GM12878 (cell line): ENCODE measurements at regions not wholly inside any gene's neighbourhood (a gene's known extent, or its start where the extent isn't known, plus 50 kb on each side); places are given as distances from the start of the nearest gene placed in this dataset.

ENCODE experiments used
- ATAC-seq: fragments of 200-7000 bp; cut with Tn5 transposase; 3 replicates; pipeline ENCODE4 v1.9.1; 2020; ENCODE audit warnings: mild to moderate bottlenecking, moderate library complexity
- BruUV-seq: library from RNA; stranded (reverse); fragments of 400-500 nt; replicated peaks from 2 replicates; lab custom pipeline; 2021; lab: Mats Ljungman, UMichigan
- CTCF ChIA-PET: fragments of 300-600 bp; sonication (Branson Sonifier 250); formaldehyde crosslinking; extraction: SDS; loops from one replicate; lab custom pipeline; 2021; ENCODE audit warnings: inconsistent platforms; lab: Yijun Ruan, JAX
- POLR2A ChIA-PET: fragments of 350-600 bp; formaldehyde crosslinking; extraction: SDS; loops from one replicate; lab custom pipeline; 2021; ENCODE audit warnings: inconsistent platforms; lab: Charles Lee
- RAD21 ChIA-PET: fragments of 300-600 bp; sonication (Branson Sonifier 250); formaldehyde crosslinking; loops from one replicate; lab custom pipeline; 2023; ENCODE audit warnings: antibody characterized with exemption; ENCODE audit not compliant: unreplicated experiment; lab: Charles Lee
- SMC1A ChIA-PET: fragments of 300-600 bp; sonication (Branson Sonifier 250); formaldehyde crosslinking; loops from one replicate; lab custom pipeline; 2023; ENCODE audit not compliant: unreplicated experiment, uncharacterized antibody; lab: Charles Lee
- DNase-seq: peaks from one replicate; pipeline ENCODE4 v3.0.0-alpha.2; 2011; ENCODE audit warnings: low read depth, low spot score
- FAIRE-seq: peaks from 3 replicates; lab custom pipeline; 2011; peaks lifted over from hg19 to GRCh38; lab: Jason Lieb, UNC
- H2AFZ ChIP-seq: 2 replicates; pipeline ENCODE4 v1.6.0; 2011; ENCODE audit warnings: low read depth, low read length, control low read depth; ENCODE audit not compliant: control insufficient read depth
- H3K27ac ChIP-seq: 2 replicates; pipeline ENCODE4 v1.5.1; 2011; ENCODE audit warnings: control low read depth; ENCODE audit not compliant: control insufficient read depth, insufficient read depth
- H3K27me3 ChIP-seq, 2 experiments: replicated peaks in 1 of 2; 2 replicates each; pipeline versions ENCODE4 v1.6.0 to v1.6.1; 2011; ENCODE audit warnings: low read length in 1 of 2; ENCODE audit not compliant: control insufficient read depth in 2 of 2, insufficient read depth in 2 of 2
- H3K36me3 ChIP-seq, 2 experiments: 2 replicates each; pipeline ENCODE4 v1.5.1; 2011; ENCODE audit warnings: low read length in 1 of 2; ENCODE audit not compliant: control insufficient read depth in 2 of 2, insufficient read depth in 2 of 2
- H3K4me1 ChIP-seq: 2 replicates; pipeline ENCODE4 v1.6.1; 2011; ENCODE audit warnings: mild to moderate bottlenecking, low read length, moderate library complexity, mixed read lengths; ENCODE audit not compliant: control insufficient read depth, insufficient read depth
- H3K4me2 ChIP-seq: 2 replicates; pipeline ENCODE4 v1.6.0; 2011; ENCODE audit warnings: control low read depth; ENCODE audit not compliant: control insufficient read depth, insufficient read depth
- H3K4me3 ChIP-seq: fragments of 200-600 bp; sonication (generic); 2 replicates; pipeline ENCODE4 v1.5.1; 2016
- H3K79me2 ChIP-seq: 2 replicates; pipeline ENCODE4 v1.6.0; 2011; ENCODE audit warnings: low read length; ENCODE audit not compliant: control insufficient read depth, insufficient read depth
- H3K9ac ChIP-seq: 2 replicates; pipeline ENCODE4 v1.8.0; 2011; ENCODE audit warnings: low read length, control low read depth, mixed read lengths; ENCODE audit not compliant: control insufficient read depth, insufficient read depth
- H3K9me3 ChIP-seq: replicated peaks from 3 replicates; pipeline ENCODE4 v1.5.1; 2011; ENCODE audit warnings: mild to moderate bottlenecking, low read length; ENCODE audit not compliant: control insufficient read depth, insufficient read depth
- H4K20me1 ChIP-seq: 2 replicates; pipeline ENCODE4 v1.6.0; 2011; ENCODE audit not compliant: control insufficient read depth, insufficient read depth
- BACH1 ChIP-seq: fragments of 450-650 bp; IDR thresholded peaks from 2 replicates; pipeline ENCODE4 v1.6.1; 2017; ENCODE audit warnings: mild to moderate bottlenecking, borderline replicate concordance
- BRCA1 ChIP-seq: IDR thresholded peaks from 2 replicates; pipeline ENCODE4 v1.6.1; 2011; ENCODE audit warnings: low read depth, low read length, improper control_type of control experiment
- CBFB ChIP-seq: IDR thresholded peaks from 2 replicates; pipeline ENCODE4 v1.6.1; 2016; ENCODE audit warnings: antibody characterized with exemption, low read depth
- CUX1 ChIP-seq: IDR thresholded peaks from 2 replicates; pipeline ENCODE4 v1.6.1; 2012; ENCODE audit warnings: improper control_type of control experiment, low read depth, low read length; ENCODE audit not compliant: insufficient replicate concordance
- E2F4 ChIP-seq: IDR thresholded peaks from 2 replicates; pipeline ENCODE4 v1.6.1; 2012; ENCODE audit warnings: low read depth, low read length, improper control_type of control experiment
- ELK1 ChIP-seq: IDR thresholded peaks from 2 replicates; pipeline ENCODE4 v1.6.1; 2012; ENCODE audit warnings: low read depth, low read length, improper control_type of control experiment
- IRF4 ChIP-seq: IDR thresholded peaks from 2 replicates; pipeline ENCODE4 v1.6.1; 2011; ENCODE audit warnings: low read depth, low read length
- JUND ChIP-seq: IDR thresholded peaks from 2 replicates; pipeline ENCODE4 v1.6.1; 2012; ENCODE audit warnings: low read depth, mild to moderate bottlenecking, low read length, improper control_type of control experiment, moderate library complexity
- KLF5 ChIP-seq: fragments of 450-650 bp; IDR thresholded peaks from 2 replicates; pipeline ENCODE4 v1.6.1; 2014; ENCODE audit warnings: mild to moderate bottlenecking; ENCODE audit not compliant: partially characterized antibody
- MAX ChIP-seq: IDR thresholded peaks from 2 replicates; pipeline ENCODE4 v1.6.1; 2012; ENCODE audit warnings: low read depth, low read length, improper control_type of control experiment
- MXI1 ChIP-seq: fragments of 150-350 bp; IDR thresholded peaks from 2 replicates; pipeline ENCODE4 v1.6.1; 2011; ENCODE audit warnings: low read depth, mild to moderate bottlenecking, inconsistent platforms, low read length, improper control_type of control experiment
- NFYB ChIP-seq: IDR thresholded peaks from 2 replicates; pipeline ENCODE4 v1.6.1; 2011; ENCODE audit warnings: low read depth, mild to moderate bottlenecking, low read length, improper control_type of control experiment, moderate library complexity; ENCODE audit not compliant: insufficient read depth
- RAD21 ChIP-seq: IDR thresholded peaks from 2 replicates; pipeline ENCODE4 v1.6.1; 2011; ENCODE audit warnings: mild to moderate bottlenecking, low read depth, low read length, moderate library complexity; ENCODE audit not compliant: insufficient read depth
- RAD51 ChIP-seq: fragments of 450-650 bp; IDR thresholded peaks from 2 replicates; pipeline ENCODE4 v1.6.1; 2016; ENCODE audit warnings: moderate library complexity, mild to moderate bottlenecking, inconsistent platforms
- SMARCA5 ChIP-seq: fragments of 450-650 bp; IDR thresholded peaks from 2 replicates; pipeline ENCODE4 v1.6.1; 2017; ENCODE audit warnings: mild to moderate bottlenecking
- SRF ChIP-seq, 2 experiments: IDR thresholded peaks; 2 replicates each; pipeline ENCODE4 v1.6.1; 2011; ENCODE audit warnings: low read depth in 2 of 2, low read length in 2 of 2, mild to moderate bottlenecking in 1 of 2, moderate library complexity in 1 of 2
- YBX1 ChIP-seq: fragments of 450-650 bp; IDR thresholded peaks from 2 replicates; pipeline ENCODE4 v1.6.1; 2016; ENCODE audit warnings: antibody characterized with exemption
- ZNF24 ChIP-seq: fragments of 450-650 bp; IDR thresholded peaks from 2 replicates; pipeline ENCODE4 v1.6.1; 2017; ENCODE audit warnings: antibody characterized with exemption, mild to moderate bottlenecking
- ZNF274 ChIP-seq: IDR thresholded peaks from one replicate; pipeline ENCODE4 v1.8.0; 2011; ENCODE audit not compliant: insufficient read length, insufficient read depth
- WGBS: methylation state at CpG from one replicate; pipeline ENCODE4 v1.1.6; 2016; ENCODE audit warnings: low lambda C conversion rate; ENCODE audit not compliant: insufficient replicate concordance, insufficient coverage; ENCODE audit errors: missing lambda C conversion rate; 5-methylcytosine and 5-hydroxymethylcytosine counted together
- in situ Hi-C: fragments of 300-500 bp; cut with MboI; formaldehyde crosslinking; loops from 9 replicates; pipeline ENCODE4 v1.14.3; 2018; ENCODE audit warnings: mixed read lengths
- intact Hi-C: fragments of 100-400 bp; cut with micrococcal nuclease; formaldehyde crosslinking; loops from one replicate; pipeline ENCODE4 v1.14.2; 2022; ENCODE audit not compliant: unreplicated experiment

- TF ChIP-seq SRF (IDR thresholded peaks at IDR 0.05; ENCODE audit: low read depth in 2 of 2, low read length in 2 of 2) (no peak), CBFB (no peak), NFYB (no peak), MAX (no peak), RAD51 (no peak), IRF4 (no peak)
These were observed 447.0 kb downstream of the SOX11 start (continued) for GRCh38 chr2:6139142-6139541.

GRCh38 chr2:6139916-6140315 lies 447.7 kb downstream of the SOX11 start:
- Histone ChIP-seq H3K27me3 (no peaks in the 10 kb centered on the region), H2AFZ (no peak overlapping the region), H3K4me3 (no peak overlapping the region), H3K9ac (no peak overlapping the region), H3K27ac (no peak overlapping the region), H4K20me1 (no peaks in the 10 kb centered on the region), H3K79me2 (no peaks in the 10 kb centered on the region), H3K36me3 (no peaks in the 10 kb centered on the region), H3K4me1 (no peaks in the 10 kb centered on the region), H3K9me3 (peaks cover 2% of the 10 kb centered on the region; the same call in 1 of the 3 replicates), H3K4me2 (no peak overlapping the region)
- in situ Hi-C loops = no loop called here
- 0% methylated on average over 1 of the region's 1 CpG for WGBS
- ChIA-PET SMC1A (no interaction called here), CTCF (no interaction called here), RAD21 (no interaction called here), POLR2A (no interaction called here)
- no peak for DNase-seq
- no peak for ATAC-seq
- intact Hi-C loops = no loop called here
- no peak for FAIRE-seq
- no TSS peak for BruUV-seq
- TF ChIP-seq E2F4 (no peak), CUX1 (no peak), SRF (IDR thresholded peaks at IDR 0.05; ENCODE audit: low read depth in 2 of 2, low read length in 2 of 2) (no peak), ZNF24 (no peak), BACH1 (no peak), RAD21 (no peak), KLF5 (no peak), JUND (no peak), SMARCA5 (no peak), MXI1 (no peak), BRCA1 (no peak), ZNF274 (no peak), YBX1 (no peak), NFYB (no peak), ELK1 (no peak)
